GM21423 (cell line): ENCODE measurements at regions not wholly inside any gene's neighbourhood (a gene's known extent, or its start where the extent isn't known, plus 50 kb on each side); places are given as distances from the start of the nearest gene placed in this dataset.
"Not testable (repeated sequence)": the region's sequence is repeated elsewhere in the genome, so short reads cannot be mapped to it uniquely, and the experiment has no call there.

Source experiments
- ATAC-seq: cut with Tn5 transposase; IDR thresholded peaks from one replicate; pipeline ENCODE4 v1.9.1; 2021; ENCODE audit warnings: mild to moderate bottlenecking, moderate library complexity; ENCODE audit not compliant: unreplicated experiment

DNA sequence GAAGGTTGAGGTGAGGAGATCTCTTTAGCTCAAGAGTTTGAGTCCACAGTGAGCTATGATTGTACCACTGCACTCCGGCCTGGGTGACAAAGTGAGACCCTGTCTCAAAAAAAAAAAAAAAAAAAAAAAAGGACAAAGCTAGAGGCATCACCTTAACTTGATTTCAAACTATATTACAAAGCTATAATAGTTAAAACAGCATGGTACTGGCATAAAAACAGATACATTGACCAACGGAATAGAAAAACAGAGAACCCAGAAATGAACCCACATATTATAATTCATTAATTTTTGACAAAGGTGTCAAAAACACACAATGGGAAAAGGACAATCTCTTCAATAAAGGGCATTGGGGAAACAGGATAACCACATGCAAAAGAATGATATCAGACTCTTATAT lies 50.8 kb upstream of the MBOAT1 start:
- no peak for ATAC-seq

DNA sequence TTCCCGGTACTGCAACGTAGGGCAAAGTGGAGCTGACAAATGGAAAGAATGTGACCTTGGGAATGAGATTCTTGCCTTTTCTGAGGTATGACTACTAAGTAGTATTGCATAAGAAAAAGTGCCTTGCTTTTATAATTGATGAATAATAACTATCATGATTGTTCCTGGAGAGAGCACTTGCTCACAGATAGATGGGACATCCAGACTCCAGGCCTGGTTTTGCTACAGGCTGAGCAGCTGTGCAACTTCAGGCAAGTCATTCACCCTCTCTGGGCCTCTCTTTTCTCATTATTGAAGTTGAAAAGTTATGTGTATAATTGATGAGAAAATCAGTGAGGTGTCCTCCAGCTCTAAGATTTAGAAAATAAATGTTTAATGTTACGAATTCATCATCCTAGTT lies 53.6 kb upstream of the MBOAT1 start:
- no peak for ATAC-seq

DNA sequence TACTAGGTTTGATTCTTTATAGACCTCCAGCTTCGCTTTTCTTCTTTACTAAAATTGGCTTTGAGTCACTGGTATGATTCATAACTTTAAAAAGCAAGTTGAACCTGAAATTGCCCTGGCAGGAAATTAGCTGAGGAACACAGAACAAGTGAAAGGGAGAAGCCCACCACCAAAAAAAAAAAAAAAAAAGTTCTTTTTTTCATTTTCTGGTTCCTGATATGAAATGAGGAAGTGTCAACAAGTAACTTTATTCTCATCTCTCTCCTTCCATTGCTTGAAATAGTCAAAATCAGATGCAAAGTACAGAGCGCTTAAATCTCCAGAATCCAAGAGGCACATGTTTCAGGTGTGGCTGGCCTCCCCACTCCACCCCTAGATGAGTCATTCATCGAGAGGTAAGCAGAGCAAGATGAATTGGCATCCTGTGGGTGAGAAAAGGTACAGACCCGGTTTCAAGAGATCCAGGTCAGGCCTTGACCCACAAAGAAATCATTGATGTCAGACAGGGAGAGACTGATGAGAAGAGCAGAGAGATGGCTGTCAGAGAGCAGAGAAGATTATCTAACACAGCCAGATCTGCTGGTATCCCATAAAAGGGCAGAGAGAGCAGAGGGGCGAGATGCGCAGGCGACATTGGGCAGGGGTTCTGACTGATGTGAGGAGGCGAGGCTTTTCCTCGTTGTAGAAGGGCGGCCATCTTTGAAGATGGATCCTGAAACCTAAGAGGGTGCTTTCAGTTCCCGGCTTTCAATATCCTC lies 54.8 kb upstream of the MBOAT1 start:
- ATAC-seq: peak; percentile 79

DNA sequence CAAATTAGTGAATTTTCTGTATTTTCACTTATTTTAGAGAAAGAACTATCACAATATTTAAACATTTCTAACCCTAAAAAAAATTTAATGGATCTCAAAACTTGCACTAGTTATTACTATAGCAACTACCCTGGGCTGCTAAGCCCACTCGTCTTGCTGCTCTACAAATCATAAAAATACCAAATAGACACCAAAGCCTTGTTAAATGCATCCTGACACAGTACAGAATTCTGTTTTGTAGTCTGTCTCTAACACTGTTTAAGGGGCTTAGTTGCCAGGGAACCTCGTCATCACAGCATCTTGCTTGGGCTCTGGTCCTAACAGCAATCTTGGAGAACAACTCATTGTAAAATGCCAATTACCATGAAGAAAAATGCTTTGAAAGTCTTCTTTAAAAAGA lies 56.9 kb upstream of the MBOAT1 start:
- no peak for ATAC-seq

DNA sequence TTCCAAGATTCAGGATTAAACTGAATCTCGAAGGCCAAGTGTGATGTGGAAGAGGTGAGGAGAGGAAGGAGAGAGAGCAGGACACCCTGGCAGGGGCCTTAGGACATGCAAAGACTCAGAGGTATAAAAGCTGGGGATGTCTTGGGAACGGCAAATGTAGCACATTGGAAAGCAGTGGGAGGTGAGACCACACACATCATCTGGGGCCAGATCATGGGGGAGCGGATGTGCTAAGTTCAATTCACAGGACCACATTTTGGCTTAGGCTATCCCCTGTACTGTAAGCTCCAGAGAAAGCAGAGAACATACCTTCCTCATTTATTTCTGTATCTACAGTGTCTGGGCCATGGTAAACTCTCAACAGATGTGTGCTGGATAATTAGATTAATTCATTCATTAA lies 59.5 kb upstream of the MBOAT1 start:
- ATAC-seq: no peak

DNA sequence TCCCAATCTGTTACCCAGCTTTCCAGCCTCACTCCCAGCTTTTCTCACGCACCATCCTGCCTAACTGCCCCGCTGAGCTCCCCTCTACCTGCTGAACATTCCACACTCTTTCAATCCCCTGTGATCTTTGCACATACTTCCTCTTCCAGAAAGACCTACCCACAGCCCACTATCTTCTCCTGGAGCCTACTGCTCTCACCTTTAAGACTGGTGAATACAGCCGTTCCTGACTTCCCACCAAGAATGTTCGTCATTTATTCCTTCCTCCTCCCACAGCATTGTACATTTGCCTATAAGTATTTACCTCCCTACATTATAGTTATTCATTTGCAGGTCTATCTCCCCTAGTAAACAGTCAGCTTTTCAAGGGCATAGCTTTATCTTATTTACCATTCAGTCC lies 61.9 kb upstream of the MBOAT1 start:
- ATAC-seq: no peak

DNA sequence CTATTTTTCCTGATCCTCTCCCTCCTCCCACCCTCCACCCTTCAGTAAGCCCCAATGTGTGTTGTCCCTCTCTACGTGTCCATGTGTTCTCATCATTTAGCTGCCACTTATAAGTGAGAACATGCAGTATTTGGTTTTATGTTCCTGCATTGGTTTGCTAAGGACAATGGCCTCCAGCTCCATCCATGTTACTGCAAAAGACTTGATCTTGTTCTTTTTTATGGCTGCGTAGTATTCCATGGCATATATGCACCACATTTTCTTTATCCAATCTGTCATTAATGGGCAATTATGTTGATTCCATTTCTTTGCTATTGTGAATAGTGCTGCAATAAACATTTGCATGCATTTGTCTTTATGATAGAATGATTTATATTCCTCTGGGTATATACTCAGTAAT lies 63.6 kb upstream of the MBOAT1 start:
- ATAC-seq: not testable (repeated sequence)

DNA sequence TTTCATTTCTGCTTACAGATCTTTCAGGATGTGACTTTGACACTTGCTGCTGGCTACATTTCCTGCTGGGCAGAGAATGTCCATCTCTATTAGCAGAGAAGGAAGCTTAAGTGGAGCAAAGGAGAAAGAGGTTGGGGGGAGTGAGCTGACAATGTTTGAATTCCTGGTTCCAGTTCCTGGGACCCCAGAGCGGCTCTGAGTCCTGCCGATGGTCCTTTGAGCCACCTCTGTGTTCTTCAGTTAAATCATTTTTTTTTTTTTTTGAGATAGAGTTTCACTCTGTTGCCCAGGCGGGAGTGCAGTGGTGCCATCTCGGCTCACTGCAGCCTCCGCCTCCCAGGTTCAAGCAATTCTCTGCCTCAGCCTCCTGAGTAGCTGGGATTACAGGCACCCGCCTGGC lies 65.5 kb upstream of the MBOAT1 start:
- ATAC-seq: not testable (repeated sequence)

DNA sequence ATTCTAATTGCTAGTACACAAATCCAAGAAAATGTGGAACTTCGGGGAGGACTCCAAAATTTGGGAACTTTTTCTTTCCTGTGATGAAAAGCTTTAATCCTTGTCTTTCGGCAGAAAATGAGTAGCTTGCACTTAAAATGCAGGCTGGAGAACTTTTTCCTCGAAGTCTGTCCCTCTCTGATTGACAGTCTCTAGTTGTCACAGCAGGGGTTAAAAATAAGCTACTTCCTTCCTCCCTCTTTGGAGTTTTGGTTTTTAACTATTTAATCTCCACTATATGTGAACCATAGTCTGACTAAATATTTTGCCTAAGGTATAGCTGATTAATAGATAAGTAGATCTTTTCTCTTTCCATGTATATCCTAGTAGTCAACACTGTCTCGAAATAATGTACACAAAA lies 66.8 kb upstream of the MBOAT1 start:
- ATAC-seq: no peak

DNA sequence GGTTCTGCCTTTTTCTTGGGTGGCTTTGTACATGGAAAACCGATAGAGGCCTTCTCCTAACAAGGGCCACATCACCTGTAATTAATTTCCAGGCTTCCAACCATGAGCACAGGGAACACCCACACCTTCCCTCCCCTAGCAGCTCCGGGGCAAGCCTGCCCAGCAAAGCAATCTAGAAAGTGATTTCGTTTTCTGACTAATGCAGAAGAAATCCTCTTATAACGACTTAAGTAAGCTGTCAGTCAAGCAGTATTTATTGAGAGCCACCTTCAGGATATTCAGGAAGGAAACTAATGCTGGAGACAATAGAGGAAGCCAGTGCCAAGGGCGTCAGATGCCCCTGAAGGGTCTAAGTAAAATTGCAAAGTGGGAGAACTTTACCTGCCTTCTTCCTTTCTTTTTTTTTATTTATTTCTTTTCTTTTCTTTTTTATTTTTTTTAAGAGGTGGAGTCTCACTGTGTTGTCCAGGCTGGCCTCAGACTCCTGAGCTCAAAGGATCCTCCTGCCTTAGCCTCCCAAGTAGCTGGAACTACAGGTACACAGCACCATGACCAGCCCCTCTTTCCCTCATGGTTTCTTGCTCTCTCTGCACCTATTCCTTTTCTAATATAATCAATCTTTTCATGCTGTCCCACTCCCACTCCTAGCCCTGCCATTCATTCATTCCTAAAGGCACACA lies 67.5 kb upstream of the MBOAT1 start:
- no peak for ATAC-seq

DNA sequence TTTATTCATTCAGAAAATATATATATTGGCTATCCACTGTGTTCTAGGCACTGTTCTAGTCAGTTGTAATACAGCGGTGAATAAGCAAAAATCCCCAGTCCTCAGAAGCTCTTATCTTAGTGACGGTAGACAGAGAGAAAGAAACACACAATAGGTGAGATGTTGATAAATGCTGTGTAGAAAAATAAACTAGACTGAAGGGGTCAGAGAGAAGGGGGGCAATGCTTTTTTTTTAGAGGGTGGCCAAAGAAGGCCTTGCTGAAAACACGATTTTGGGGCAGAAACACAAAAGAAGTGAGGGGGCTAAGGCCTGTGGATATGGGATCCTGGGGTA lies 68.0 kb upstream of the MBOAT1 start:
- ATAC-seq: no peak

DNA sequence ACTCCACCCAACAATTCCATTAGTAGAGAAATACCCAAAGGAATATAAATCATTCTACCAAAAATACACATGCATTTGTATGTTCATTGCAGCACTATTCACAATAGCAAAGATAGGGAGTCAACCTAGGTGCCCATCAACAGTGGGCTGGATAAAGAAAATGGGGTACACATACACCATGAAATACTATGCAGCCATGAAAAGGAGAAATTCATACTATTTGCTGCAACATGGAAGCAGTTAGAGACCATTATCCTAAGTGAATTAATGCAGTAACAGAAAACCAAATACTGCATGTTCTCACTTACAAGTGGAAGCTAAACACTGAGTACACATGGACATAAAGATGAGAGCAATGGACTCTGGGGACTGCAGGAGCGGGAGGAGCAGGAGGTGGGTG lies 72.4 kb upstream of the MBOAT1 start:
- ATAC-seq: no peak

DNA sequence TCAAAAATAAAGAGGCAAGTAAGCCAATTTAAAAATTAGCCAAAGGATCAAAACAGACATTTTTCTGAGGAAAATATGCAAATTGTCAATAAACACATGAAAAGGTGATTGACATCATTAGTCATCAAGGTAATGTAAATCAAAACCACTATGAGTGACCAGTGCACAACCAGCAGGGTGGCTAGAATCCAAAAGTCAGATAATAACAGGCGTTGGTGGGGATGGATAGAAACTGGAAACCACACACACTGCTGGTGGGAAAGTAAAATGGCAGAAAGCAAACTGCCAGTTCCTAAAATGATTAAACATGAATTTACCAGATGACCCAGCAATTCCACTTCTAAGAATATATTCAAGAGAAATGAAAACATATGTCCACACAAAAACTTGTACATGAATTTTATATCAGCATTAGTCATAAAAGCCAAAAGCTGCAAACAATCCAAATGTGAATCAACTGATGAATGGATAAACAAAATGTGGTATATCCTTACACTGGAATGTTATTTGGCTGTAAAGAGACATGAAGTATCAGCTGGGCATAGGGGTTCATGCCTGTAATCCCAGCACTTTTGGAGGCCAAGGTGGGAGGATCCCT lies 74.8 kb upstream of the MBOAT1 start:
- no peak for ATAC-seq

DNA sequence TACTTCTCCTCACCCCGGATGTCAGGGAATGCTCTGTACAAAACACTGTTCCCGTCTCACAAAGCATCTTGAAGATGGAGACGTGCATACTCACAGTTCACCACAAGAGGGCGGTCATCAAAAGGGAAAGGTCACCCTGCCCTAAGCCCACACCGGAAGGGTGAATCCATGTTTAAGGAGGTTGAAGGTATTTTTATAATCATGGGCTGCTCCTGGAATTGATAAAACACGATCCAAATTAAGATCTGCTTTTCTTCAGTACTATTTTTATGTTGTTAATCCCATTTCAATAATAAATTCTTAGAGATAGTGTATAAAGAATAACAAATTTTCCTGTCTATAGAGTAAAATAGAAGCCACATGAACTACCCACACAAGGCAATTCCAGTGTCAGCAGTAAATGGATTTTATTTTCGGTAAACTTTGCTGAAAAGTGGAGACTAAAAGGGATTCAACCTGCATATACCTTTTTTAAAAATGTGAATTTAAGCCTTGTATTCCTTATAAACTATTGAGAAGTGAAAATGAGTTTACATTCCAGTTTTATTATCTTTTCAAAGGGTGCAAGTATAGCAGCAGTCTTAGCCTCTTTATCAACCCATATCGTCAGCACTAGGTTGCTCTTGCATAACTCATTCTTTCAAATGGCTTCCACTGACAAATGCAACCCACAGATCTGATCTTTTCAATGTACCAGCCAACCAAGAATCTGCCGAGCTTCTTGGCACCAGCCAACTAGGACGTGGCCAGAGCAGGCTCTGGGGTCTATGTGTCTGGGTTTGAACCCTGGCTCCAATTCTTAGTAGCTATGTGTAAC lies 79.7 kb upstream of the MBOAT1 start:
- ATAC-seq: peak; percentile 84

DNA sequence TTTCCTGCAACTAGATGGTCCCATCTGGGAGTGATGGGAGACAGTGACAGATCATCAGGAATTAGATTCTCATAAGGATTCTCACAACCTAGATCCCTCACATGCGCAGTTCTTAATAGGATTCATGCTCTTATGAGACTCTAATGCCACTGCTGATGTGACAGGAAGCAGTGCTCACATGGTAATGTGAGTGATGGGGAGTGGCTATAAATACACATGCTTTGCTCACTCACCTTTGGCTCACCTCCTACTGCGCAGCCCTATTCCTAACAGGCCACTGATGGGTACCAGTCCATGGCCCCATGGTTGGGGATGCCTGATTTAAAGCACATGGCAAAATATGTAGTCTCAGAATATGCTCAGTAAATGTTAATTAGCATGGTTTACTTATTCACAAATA lies 80.6 kb upstream of the MBOAT1 start:
- ATAC-seq: no peak

DNA sequence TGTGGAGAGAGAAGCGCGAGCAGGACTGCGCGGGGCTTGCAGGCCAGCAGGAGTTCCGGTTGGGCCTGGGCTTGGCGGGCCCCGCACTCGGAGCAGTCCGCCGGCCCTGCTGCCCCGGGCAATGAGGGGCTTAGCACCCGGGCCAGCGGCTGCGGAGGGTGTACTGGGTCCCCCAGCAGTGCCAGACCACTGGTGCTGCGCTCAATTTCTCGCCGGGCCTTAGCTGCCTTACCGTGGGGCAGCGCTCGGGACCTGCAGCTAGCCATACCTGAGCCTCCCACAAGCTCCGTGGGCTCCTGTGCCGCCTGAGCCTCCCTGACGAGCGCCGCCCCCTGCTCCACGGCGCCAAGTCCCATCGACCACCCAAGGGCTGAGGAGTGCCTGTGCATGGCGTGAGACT lies 89.0 kb upstream of the MBOAT1 start:
- ATAC-seq: no peak

DNA sequence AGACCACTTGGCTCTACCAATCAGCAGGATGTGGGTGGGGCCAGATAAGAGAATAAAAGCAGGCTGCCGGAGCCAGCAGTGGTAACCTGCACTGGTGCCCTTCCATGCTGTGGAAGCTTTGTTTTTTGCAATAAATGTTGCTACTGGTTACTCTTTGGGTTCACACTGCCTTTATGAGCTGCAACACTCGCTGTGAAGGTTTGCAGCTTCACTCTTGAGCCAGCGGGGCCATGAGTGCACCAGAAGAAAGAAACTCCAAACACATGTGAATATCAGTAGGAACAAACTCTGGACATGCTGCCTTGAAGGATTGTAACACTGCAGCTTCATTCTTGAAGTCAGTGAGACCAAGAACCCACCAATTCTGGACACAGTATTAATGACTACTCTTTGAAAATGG lies 89.9 kb upstream of the MBOAT1 start:
- ATAC-seq: no peak

DNA sequence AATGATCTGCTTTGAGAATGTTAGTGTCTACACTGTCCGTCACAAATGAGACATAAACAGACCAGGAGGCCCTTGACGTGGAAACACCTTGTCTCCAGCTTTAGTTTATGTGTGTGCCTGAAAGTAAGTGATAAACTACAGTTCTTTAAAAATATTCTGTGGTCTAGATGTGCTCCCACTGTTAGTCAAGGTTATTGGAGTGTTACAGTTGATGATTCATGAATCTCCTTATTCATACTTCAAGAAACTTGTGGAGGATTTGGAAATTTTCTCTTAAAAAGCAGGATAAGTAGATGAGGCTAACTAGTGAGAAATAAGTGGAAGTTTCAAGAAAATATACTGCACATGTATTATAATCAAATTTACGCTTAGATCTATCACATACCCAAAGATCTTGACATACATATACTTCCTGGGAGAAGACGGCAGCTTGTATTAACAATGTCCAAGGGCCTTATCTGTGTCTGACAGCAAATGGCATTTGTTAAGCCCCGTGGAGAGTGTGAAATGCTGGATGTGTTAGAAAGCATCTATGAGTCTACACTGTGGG lies 90.5 kb upstream of the MBOAT1 start:
- ATAC-seq: no peak

DNA sequence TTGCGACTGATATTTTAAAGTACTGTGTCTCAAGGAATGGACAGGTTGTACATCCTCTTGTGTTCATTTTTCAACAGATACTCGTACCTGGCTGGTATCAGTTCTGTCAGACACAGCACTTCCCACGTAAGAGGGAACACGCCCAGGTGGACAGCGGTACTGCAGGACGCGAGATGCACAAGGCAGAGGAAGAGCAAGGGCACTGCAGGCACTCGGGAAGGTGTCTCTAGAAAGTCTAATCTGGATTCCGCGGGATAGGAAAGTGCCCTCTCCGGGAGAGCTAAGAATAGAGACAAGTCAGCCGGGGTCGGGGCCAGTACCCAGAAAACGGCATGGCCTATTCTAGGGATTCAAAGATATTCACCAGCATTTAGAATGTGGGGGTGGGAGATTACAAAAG lies 94.2 kb upstream of the MBOAT1 start:
- no peak for ATAC-seq

DNA sequence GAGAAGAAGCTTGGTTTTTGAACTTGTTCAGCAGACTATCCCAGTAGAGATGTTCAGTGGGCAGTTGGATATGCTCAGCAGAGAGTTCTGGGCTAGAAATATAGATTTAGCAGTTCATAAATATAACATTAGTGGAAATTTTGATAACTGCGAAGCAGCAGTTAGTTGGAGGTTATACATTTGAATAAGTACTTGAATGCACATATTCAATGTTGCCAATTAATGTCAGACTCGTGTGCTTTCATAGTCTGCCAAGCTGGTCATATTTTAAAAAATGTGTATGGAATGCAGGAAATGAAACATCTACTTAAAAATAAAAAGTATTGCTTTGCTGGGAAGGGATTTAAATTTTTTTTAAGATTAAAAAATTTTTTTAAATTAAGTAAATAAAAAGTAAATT lies 92.5 kb upstream of the E2F3 start:
- ATAC-seq: no peak

DNA sequence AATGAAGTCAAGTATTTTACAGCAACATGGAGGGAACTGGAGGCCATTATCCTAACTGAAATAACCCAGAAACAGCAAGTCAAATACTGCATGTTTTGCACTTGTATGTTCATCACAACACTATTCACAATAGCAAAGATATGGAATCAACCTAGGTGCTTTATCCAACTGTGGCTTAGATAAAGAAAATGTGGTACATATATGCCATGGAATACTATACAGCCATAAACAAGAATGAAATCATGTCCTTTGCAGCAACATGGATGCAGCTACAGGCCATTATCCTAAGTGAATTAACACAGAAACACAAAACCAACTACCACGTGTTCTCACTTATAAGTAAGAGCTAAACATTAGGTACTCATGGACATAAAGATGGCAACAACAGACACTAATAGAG lies 91.5 kb upstream of the E2F3 start:
- no peak for ATAC-seq
